ENCODE measurements at regions not wholly inside any gene's neighbourhood (a gene's known extent, or its start where the extent isn't known, plus 50 kb on each side); places are given as distances from the start of the nearest gene placed in this dataset.
"Not testable (repeated sequence)": the region's sequence is repeated elsewhere in the genome, so short reads cannot be mapped to it uniquely, and the experiment has no call there.

GRCh38 chr17:31738996-31739699 lies 119.9 kb downstream of the COPRS start:
- DNase-seq (ENCODE audit: low read depth in 4 of 6, low spot score in 6 of 6): no peak
- H3K9me3 ChIP-seq (ENCODE audit: control insufficient read depth, insufficient read depth, low read length): peaks cover 1% of the 10 kb centered on the region
- H3K27ac ChIP-seq (ENCODE audit: low read depth, low read length): no peak overlapping the region
- peaks cover 11% of the 10 kb centered on the region for H3K4me1 ChIP-seq (ENCODE audit: control insufficient read depth, insufficient read depth, low read length)
- H3K4me3 ChIP-seq (ENCODE audit: low read depth, low read length): no peak overlapping the region
- H3K27me3 ChIP-seq (ENCODE audit: control insufficient read depth, insufficient read depth, low read length): no peaks in the 10 kb centered on the region
- no peaks in the 10 kb centered on the region for H3K36me3 ChIP-seq (ENCODE audit: control insufficient read depth, insufficient read depth, low read length)
- WGBS (ENCODE audit: insufficient coverage): no CpG with 5 or more reads among the region's 2 CpGs

GRCh38 chr17:31738488-31738887 lies 120.6 kb downstream of the COPRS start:
- Histone ChIP-seq H3K4me1 (ENCODE audit: control insufficient read depth, insufficient read depth, low read length) (peaks cover 6% of the 10 kb centered on the region), H3K27me3 (ENCODE audit: control insufficient read depth, insufficient read depth, low read length) (no peaks in the 10 kb centered on the region), H3K4me3 (ENCODE audit: low read depth, low read length) (no peak overlapping the region), H3K36me3 (ENCODE audit: control insufficient read depth, insufficient read depth, low read length) (no peaks in the 10 kb centered on the region), H3K27ac (ENCODE audit: low read depth, low read length) (no peak overlapping the region), H3K9me3 (ENCODE audit: control insufficient read depth, insufficient read depth, low read length) (peaks cover 1% of the 10 kb centered on the region)
- DNase-seq (ENCODE audit: low read depth in 4 of 6, low spot score in 6 of 6): no peak

GRCh38 chr17:31738067-31738466 lies 121.0 kb downstream of the COPRS start:
- Histone ChIP-seq H3K4me1 (ENCODE audit: control insufficient read depth, insufficient read depth, low read length) (peaks cover 3% of the 10 kb centered on the region), H3K27ac (ENCODE audit: low read depth, low read length) (no peak overlapping the region), H3K9me3 (ENCODE audit: control insufficient read depth, insufficient read depth, low read length) (peaks cover 1% of the 10 kb centered on the region), H3K36me3 (ENCODE audit: control insufficient read depth, insufficient read depth, low read length) (no peaks in the 10 kb centered on the region), H3K27me3 (ENCODE audit: control insufficient read depth, insufficient read depth, low read length) (no peaks in the 10 kb centered on the region), H3K4me3 (ENCODE audit: low read depth, low read length) (no peak overlapping the region)
- no peak for DNase-seq (ENCODE audit: low read depth in 4 of 6, low spot score in 6 of 6)
- WGBS (ENCODE audit: insufficient coverage): no CpG with 5 or more reads among the region's 8 CpGs

DNA sequence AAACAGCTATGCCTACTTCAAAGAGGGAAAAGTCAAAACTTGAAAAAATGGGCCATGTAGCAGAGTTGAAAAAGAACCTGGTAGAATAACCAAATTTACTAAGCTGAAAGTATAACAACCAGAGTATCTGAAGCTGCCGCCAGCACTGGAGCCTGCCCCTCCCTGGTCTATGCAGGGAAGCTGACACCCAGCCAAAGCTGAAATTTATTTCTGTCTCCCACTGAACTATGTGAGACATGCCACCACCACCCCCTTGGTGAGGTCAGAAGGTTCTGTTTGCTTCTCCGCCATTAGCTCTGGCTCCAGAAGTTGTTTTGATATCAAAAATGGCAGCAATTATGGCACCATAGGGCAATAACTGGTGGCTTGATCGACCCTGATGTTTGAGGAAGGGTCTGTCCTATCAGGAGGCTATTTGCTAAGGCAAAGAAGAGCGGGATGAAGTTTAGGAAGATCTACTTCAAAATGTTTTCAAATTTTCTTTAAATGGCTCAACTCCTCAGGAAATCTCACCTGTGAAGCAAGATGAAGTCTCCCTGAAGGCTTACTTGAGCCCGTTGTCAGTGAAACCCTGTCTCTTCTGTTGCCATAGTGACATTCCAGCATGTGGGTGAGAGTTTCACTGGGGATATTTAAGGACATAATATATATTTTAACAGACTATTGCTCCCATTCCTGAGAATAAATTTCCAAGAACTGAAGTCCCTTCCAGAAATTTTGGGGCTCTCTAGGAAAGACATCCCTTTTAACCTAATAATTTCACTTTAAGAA lies 122.0 kb downstream of the COPRS start:
- DNase-seq (ENCODE audit: low read depth in 4 of 6, low spot score in 6 of 6): no peak
- Histone ChIP-seq H3K27ac (ENCODE audit: low read depth, low read length) (no peak overlapping the region), H3K4me3 (ENCODE audit: low read depth, low read length) (no peak overlapping the region), H3K36me3 (ENCODE audit: control insufficient read depth, insufficient read depth, low read length) (no peaks in the 10 kb centered on the region), H3K4me1 (ENCODE audit: control insufficient read depth, insufficient read depth, low read length) (peaks cover 3% of the 10 kb centered on the region), H3K9me3 (ENCODE audit: control insufficient read depth, insufficient read depth, low read length) (peaks cover 1% of the 10 kb centered on the region), H3K27me3 (ENCODE audit: control insufficient read depth, insufficient read depth, low read length) (no peaks in the 10 kb centered on the region)
- 80% methylated on average over 2 of the region's 5 CpGs for WGBS (ENCODE audit: insufficient coverage)

- peaks cover under 1% of the 10 kb centered on the region for H3K4me1 ChIP-seq (ENCODE audit: control insufficient read depth, insufficient read depth, low read length)
- H3K27ac ChIP-seq (ENCODE audit: low read depth, low read length): no peak overlapping the region
- 73% methylated on average over 6 of the region's 7 CpGs for WGBS (ENCODE audit: insufficient coverage)
- peaks cover 1% of the 10 kb centered on the region for H3K9me3 ChIP-seq (ENCODE audit: control insufficient read depth, insufficient read depth, low read length)
- no peak overlapping the region for H3K4me3 ChIP-seq (ENCODE audit: low read depth, low read length)
- H3K27me3 ChIP-seq (ENCODE audit: control insufficient read depth, insufficient read depth, low read length): no peaks in the 10 kb centered on the region
- H3K36me3 ChIP-seq (ENCODE audit: control insufficient read depth, insufficient read depth, low read length): no peaks in the 10 kb centered on the region
- no peak for DNase-seq (ENCODE audit: low read depth in 4 of 6, low spot score in 6 of 6)
These were observed 125.7 kb downstream of the COPRS start for GRCh38 chr17:31733326-31733725.

DNA sequence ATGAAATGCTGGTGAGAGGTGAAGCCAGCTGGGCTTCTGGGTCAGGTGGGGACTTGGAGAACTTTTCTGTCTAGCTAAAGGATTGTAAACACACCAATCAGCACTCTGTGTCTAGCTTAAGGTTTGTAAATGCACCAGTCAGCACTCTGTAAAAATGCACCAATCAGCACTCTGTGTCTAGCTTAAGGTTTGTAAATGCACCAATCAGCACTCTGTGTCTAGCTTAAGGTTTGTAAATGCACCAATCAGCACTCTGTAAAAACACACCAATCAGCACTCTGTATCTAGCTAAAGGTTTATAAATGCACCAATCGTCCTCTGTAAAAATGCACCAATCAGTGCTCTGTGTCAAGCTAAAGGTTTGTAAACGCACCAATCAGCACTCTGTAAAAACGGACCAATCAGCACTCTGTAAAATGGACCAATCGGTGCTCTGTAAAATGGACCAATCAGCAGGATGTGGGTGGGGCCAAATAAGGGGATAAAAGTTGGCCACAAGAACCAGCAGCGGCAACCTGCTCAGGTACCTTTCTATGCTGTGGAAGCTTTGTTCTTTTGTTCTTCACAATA lies 127.4 kb downstream of the COPRS start:
- H3K27me3 ChIP-seq (ENCODE audit: control insufficient read depth, insufficient read depth, low read length); H3K27ac ChIP-seq (ENCODE audit: low read depth, low read length); H3K4me3 ChIP-seq (ENCODE audit: low read depth, low read length); DNase-seq (ENCODE audit: low read depth in 4 of 6, low spot score in 6 of 6); H3K4me1 ChIP-seq (ENCODE audit: control insufficient read depth, insufficient read depth, low read length); H3K36me3 ChIP-seq (ENCODE audit: control insufficient read depth, insufficient read depth, low read length); H3K9me3 ChIP-seq (ENCODE audit: control insufficient read depth, insufficient read depth, low read length): not testable (repeated sequence)
- WGBS (ENCODE audit: insufficient coverage): 94% methylated on average over 4 of the region's 5 CpGs

DNA sequence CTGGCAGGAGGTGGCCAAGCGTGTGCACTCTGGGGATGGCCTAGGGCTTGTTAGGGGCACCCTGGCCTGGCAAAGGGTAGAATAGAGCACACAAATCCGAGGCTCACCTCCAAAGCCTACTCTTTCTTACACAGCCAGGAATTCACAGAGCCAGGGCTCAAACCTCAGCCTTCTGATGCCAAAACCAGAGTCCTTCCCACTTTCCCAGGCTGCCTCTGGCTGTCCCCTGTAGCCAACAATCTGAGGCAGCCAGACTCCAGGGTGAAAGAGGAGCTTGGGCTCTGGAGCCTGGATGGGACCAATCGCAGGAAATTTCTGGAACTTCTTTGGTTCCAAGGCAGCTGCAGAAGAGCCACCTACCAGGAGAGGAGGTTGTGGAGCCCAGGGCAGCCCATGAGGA lies 127.9 kb downstream of the COPRS start:
- Histone ChIP-seq H3K27ac (ENCODE audit: low read depth, low read length) (no peak overlapping the region), H3K36me3 (ENCODE audit: control insufficient read depth, insufficient read depth, low read length) (no peaks in the 10 kb centered on the region), H3K9me3 (ENCODE audit: control insufficient read depth, insufficient read depth, low read length) (no peaks in the 10 kb centered on the region), H3K4me1 (ENCODE audit: control insufficient read depth, insufficient read depth, low read length) (no peaks in the 10 kb centered on the region), H3K27me3 (ENCODE audit: control insufficient read depth, insufficient read depth, low read length) (no peaks in the 10 kb centered on the region), H3K4me3 (ENCODE audit: low read depth, low read length) (no peak overlapping the region)
- WGBS (ENCODE audit: insufficient coverage): 96% methylated on average over 2 of the region's 3 CpGs
- no peak for DNase-seq (ENCODE audit: low read depth in 4 of 6, low spot score in 6 of 6)

DNA sequence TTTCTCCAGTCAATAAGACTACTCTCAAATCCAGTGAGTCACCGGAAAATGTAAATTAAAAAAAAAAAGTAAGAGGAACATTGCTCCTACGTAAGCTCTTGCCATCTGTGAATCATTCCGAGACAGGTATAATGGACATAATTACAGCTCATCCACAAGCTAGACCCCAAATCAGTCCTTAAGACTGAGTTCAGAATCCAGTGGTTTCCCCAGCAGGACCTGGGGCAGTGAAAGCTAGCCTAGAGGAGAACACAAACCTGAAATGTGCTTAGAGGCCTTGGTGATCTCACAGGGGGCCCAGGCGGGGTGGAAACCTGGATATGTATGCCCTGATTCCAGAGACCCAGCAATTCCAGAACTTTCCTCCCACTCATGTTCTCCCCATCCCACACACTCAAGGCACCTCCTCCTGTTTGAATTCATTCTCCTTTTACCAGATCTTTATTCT lies 132.0 kb downstream of the COPRS start:
- Histone ChIP-seq H3K9me3 (ENCODE audit: control insufficient read depth, insufficient read depth, low read length) (no peaks in the 10 kb centered on the region), H3K4me1 (ENCODE audit: control insufficient read depth, insufficient read depth, low read length) (no peaks in the 10 kb centered on the region), H3K27me3 (ENCODE audit: control insufficient read depth, insufficient read depth, low read length) (no peaks in the 10 kb centered on the region), H3K27ac (ENCODE audit: low read depth, low read length) (no peak overlapping the region), H3K36me3 (ENCODE audit: control insufficient read depth, insufficient read depth, low read length) (no peaks in the 10 kb centered on the region), H3K4me3 (ENCODE audit: low read depth, low read length) (no peak overlapping the region)
- 82% methylated on average over 3 of the region's 4 CpGs for WGBS (ENCODE audit: insufficient coverage)
- no peak for DNase-seq (ENCODE audit: low read depth in 4 of 6, low spot score in 6 of 6)

DNA sequence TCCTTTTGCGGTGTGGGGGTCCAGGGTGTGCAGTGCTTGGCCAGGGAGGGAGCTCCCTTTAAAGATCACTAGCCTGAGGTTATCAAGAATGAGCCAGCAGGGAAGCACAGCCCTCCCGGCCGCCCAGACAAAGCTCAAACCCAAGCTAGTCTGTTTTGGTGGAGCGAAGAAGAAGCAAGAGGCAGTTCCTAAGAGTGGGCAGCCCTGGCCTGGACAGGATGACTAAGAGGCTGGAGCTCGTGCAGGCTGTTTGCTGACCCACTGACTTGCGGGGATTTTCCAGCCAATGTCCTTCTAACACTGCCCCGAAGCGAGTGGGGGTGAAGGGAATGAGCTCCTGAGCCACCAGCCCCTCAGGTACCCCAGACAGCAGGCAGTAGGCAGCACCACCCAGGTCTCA lies 134.4 kb downstream of the COPRS start:
- WGBS (ENCODE audit: insufficient coverage): 81% methylated on average over 7 of the region's 8 CpGs
- Histone ChIP-seq H3K4me3 (ENCODE audit: low read depth, low read length) (no peak overlapping the region), H3K9me3 (ENCODE audit: control insufficient read depth, insufficient read depth, low read length) (no peaks in the 10 kb centered on the region), H3K27ac (ENCODE audit: low read depth, low read length) (no peak overlapping the region), H3K36me3 (ENCODE audit: control insufficient read depth, insufficient read depth, low read length) (no peaks in the 10 kb centered on the region), H3K27me3 (ENCODE audit: control insufficient read depth, insufficient read depth, low read length) (no peaks in the 10 kb centered on the region), H3K4me1 (ENCODE audit: control insufficient read depth, insufficient read depth, low read length) (no peaks in the 10 kb centered on the region)
- no peak for DNase-seq (ENCODE audit: low read depth in 4 of 6, low spot score in 6 of 6)

DNA sequence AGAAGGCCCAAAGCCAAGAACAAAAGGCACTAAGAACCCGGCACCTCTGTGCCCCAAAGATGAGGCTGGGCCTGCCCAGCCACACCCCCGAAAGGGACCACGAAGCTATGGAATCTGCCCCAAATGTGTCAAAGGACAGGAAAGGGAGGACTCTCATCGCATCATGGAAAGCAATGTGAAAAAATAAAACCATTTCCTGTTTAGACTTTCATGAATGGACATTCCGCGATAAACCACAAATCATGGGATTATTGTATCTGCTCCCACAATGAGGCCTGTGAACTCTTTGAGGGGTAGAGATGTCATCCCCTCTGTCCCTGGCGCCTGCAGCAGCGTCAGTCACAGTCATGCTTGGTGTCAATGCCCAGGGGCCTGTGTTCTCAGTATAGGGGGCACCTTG lies 135.0 kb downstream of the COPRS start:
- Histone ChIP-seq H3K4me3 (ENCODE audit: low read depth, low read length) (no peak overlapping the region), H3K27me3 (ENCODE audit: control insufficient read depth, insufficient read depth, low read length) (no peaks in the 10 kb centered on the region), H3K9me3 (ENCODE audit: control insufficient read depth, insufficient read depth, low read length) (no peaks in the 10 kb centered on the region), H3K4me1 (ENCODE audit: control insufficient read depth, insufficient read depth, low read length) (no peaks in the 10 kb centered on the region), H3K27ac (ENCODE audit: low read depth, low read length) (no peak overlapping the region), H3K36me3 (ENCODE audit: control insufficient read depth, insufficient read depth, low read length) (no peaks in the 10 kb centered on the region)
- DNase-seq (ENCODE audit: low read depth in 4 of 6, low spot score in 6 of 6): no peak
- WGBS (ENCODE audit: insufficient coverage): 85% methylated on average over 8 of the region's 8 CpGs
